Neural crest cell (in vitro differentiated cells): ENCODE measurements at regions not wholly inside any gene's neighbourhood (a gene's known extent, or its start where the extent isn't known, plus 50 kb on each side); places are given as distances from the start of the nearest gene placed in this dataset.

Source experiments
- DNase-seq: peaks from one replicate; pipeline ENCODE4 v3.0.0; 2021; ENCODE audit warnings: low read depth, mixed read lengths, low spot score
- H3K27ac Mint-ChIP-seq: one replicate; pipeline ENCODE4 v1.8.0; 2021; ENCODE audit warnings: mild to moderate bottlenecking, mixed read lengths; ENCODE audit not compliant: unreplicated experiment
- H3K27me3 Mint-ChIP-seq: 2 replicates; pipeline ENCODE4 v1.8.0; 2021; ENCODE audit warnings: low read depth, mild to moderate bottlenecking, mixed read lengths
- H3K36me3 Mint-ChIP-seq: 2 replicates; pipeline ENCODE4 v1.8.0; 2021; ENCODE audit warnings: low read depth, mild to moderate bottlenecking, mixed read lengths
- H3K4me1 Mint-ChIP-seq: 2 replicates; pipeline ENCODE4 v1.8.0; 2021; ENCODE audit warnings: mixed read lengths
- H3K4me3 Mint-ChIP-seq: one replicate; pipeline ENCODE4 v1.8.0; 2021; ENCODE audit warnings: mild to moderate bottlenecking, mixed read lengths
- H3K9me3 Mint-ChIP-seq: 2 replicates; pipeline ENCODE4 v1.8.0; 2021; ENCODE audit warnings: mixed read lengths
- CTCF ChIP-seq: fragments of 200-600 bp; sonication (generic); conservative IDR thresholded peaks from 2 replicates; pipeline ENCODE4 v1.5.0; 2021; ENCODE audit warnings: antibody characterized with exemption, mild to moderate bottlenecking

GRCh38 chr4:129747756-129748155, 651.8 kb downstream of the C4orf33 start:
- no peak for TF ChIP-seq CTCF
- Mint-ChIP-seq H3K27me3 (no peaks in the 10 kb centered on the region), H3K4me1 (no peaks in the 10 kb centered on the region), H3K36me3 (no peaks in the 10 kb centered on the region), H3K4me3 (no peak overlapping the region), H3K9me3 (no peaks in the 10 kb centered on the region), H3K27ac (no peak overlapping the region)
- DNase-seq: no peak

GRCh38 chr4:129748991-129749390, 653.0 kb downstream of the C4orf33 start:
- no peaks in the 10 kb centered on the region for H3K36me3 Mint-ChIP-seq
- H3K4me3 Mint-ChIP-seq: no peak overlapping the region

GRCh38 chr4:129751646-129752045, 655.7 kb downstream of the C4orf33 start:
- no peaks in the 10 kb centered on the region for H3K27me3 Mint-ChIP-seq
- H3K27ac Mint-ChIP-seq: no peak overlapping the region
- no peaks in the 10 kb centered on the region for H3K9me3 Mint-ChIP-seq
- H3K36me3 Mint-ChIP-seq: no peaks in the 10 kb centered on the region
- DNase-seq: no peak
- H3K4me1 Mint-ChIP-seq: no peaks in the 10 kb centered on the region
- no peak for TF ChIP-seq CTCF
- H3K4me3 Mint-ChIP-seq: no peak overlapping the region

More at GRCh38 chr4:129748991-129749390, 653.0 kb downstream of the C4orf33 start:
- H3K27me3 Mint-ChIP-seq: no peaks in the 10 kb centered on the region
- no peak for DNase-seq
- no peak overlapping the region for H3K27ac Mint-ChIP-seq
- H3K9me3 Mint-ChIP-seq: no peaks in the 10 kb centered on the region
- H3K4me1 Mint-ChIP-seq: no peaks in the 10 kb centered on the region
- TF ChIP-seq CTCF: no peak

GRCh38 chr4:129783596-129783995, 687.6 kb downstream of the C4orf33 start:
- Mint-ChIP-seq H3K9me3 (peaks cover 5% of the 10 kb centered on the region), H3K4me3 (no peak overlapping the region), H3K36me3 (no peaks in the 10 kb centered on the region), H3K4me1 (no peaks in the 10 kb centered on the region), H3K27me3 (no peaks in the 10 kb centered on the region), H3K27ac (no peak overlapping the region)
- DNase-seq: no peak
- no peak for TF ChIP-seq CTCF

GRCh38 chr4:129788486-129788885, 692.5 kb downstream of the C4orf33 start:
- Mint-ChIP-seq H3K27ac (no peak overlapping the region), H3K9me3 (peaks cover 5% of the 10 kb centered on the region), H3K4me3 (no peak overlapping the region), H3K36me3 (no peaks in the 10 kb centered on the region), H3K27me3 (no peaks in the 10 kb centered on the region), H3K4me1 (no peaks in the 10 kb centered on the region)
- no peak for DNase-seq
- no peak for TF ChIP-seq CTCF
